EH (cell line): ENCODE measurements at regions not wholly inside any gene's neighbourhood (a gene's known extent, or its start where the extent isn't known, plus 50 kb on each side); places are given as distances from the start of the nearest gene placed in this dataset.
"Not testable (repeated sequence)": the region's sequence is repeated elsewhere in the genome, so short reads cannot be mapped to it uniquely, and the experiment has no call there.

Source experiments
- DNase-seq: peaks from one replicate; pipeline ENCODE4 v3.0.0-alpha.2; 2015; ENCODE audit warnings: low read depth

- DNase-seq = not testable (repeated sequence)
These were observed 150.2 kb downstream of the SEC14L1 start for GRCh38 chr17:77290759-77291558.

GRCh38 chr17:77291591-77292386 is 151.0 kb downstream of the SEC14L1 start:
- DNase-seq = no peak

GRCh38 chr17:77294761-77295160 is 154.0 kb downstream of the SEC14L1 start:
- no peak for DNase-seq

GRCh38 chr17:77295241-77295853 is 154.6 kb downstream of the SEC14L1 start:
- no peak for DNase-seq

GRCh38 chr17:77296769-77297409 is 156.1 kb downstream of the SEC14L1 start:
- DNase-seq = no peak

GRCh38 chr17:77297693-77298666 is 157.2 kb downstream of the SEC14L1 start:
- DNase-seq = peak; percentile 46

- no peak for DNase-seq
These were observed 158.0 kb downstream of the SEC14L1 start for GRCh38 chr17:77298811-77299210.

- no peak for DNase-seq
These were observed 158.7 kb downstream of the SEC14L1 start for GRCh38 chr17:77299256-77300015.

GRCh38 chr17:77300016-77300686 is 159.4 kb downstream of the SEC14L1 start:
- no peak for DNase-seq

GRCh38 chr17:77301694-77302266 is 161.0 kb downstream of the SEC14L1 start:
- no peak for DNase-seq

- DNase-seq = no peak
These were observed 161.9 kb downstream of the SEC14L1 start for GRCh38 chr17:77302682-77303081.

GRCh38 chr17:77303620-77304019 is 162.9 kb downstream of the SEC14L1 start:
- DNase-seq = peak; percentile 79

GRCh38 chr17:77304051-77304745 is 163.4 kb downstream of the SEC14L1 start:
- peak; percentile 82 for DNase-seq

- DNase-seq = no peak
These were observed 164.1 kb downstream of the SEC14L1 start for GRCh38 chr17:77304746-77305473.

GRCh38 chr17:77306048-77306789 is 165.4 kb downstream of the SEC14L1 start:
- no peak for DNase-seq

GRCh38 chr17:77306790-77307478 is 166.2 kb downstream of the SEC14L1 start:
- no peak for DNase-seq
